SU-DHL-6 (cell line): ENCODE measurements at regions not wholly inside any gene's neighbourhood (a gene's known extent, or its start where the extent isn't known, plus 50 kb on each side); places are given as distances from the start of the nearest gene placed in this dataset.

ENCODE experiments used
- EZH2phosphoT487 ChIP-seq: fragments of 200-600 bp; sonication (generic), shearing (Covaris generic); conservative IDR thresholded peaks from 2 replicates; pipeline ENCODE4 v1.6.1; 2018; ENCODE audit warnings: mild to moderate bottlenecking, antibody characterized with exemption, low read length, moderate library complexity, mixed read lengths
- TF ChIP-seq, protein P1 (sequence below): fragments of 200-600 bp; sonication (generic); IDR thresholded peaks from one replicate; pipeline ENCODE4 v1.5.1; 2017; ENCODE audit warnings: antibody characterized with exemption, mild to moderate bottlenecking, low read length, moderate library complexity; ENCODE audit not compliant: insufficient read depth, poor library complexity, severe bottlenecking

DNA sequence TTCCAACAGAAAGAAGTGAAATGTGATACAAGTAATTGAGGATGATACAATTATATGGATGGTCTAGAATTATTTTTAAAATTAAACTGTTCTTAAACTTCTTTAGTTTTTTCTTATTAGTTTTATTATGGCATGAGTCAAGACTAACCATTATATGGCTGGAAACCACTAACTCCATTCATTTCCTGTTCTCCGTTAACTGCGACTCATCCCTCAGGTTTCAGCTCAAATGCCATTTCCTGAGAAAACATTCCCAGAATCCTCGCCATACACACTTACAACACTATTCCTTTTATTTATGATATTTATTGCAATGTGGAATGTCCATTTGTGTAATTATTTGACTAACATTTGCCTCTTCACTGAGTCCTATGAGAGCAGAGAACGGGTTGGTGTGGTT is 394.1 kb downstream of the SOX2 start:
- TF ChIP-seq, protein P1, sequence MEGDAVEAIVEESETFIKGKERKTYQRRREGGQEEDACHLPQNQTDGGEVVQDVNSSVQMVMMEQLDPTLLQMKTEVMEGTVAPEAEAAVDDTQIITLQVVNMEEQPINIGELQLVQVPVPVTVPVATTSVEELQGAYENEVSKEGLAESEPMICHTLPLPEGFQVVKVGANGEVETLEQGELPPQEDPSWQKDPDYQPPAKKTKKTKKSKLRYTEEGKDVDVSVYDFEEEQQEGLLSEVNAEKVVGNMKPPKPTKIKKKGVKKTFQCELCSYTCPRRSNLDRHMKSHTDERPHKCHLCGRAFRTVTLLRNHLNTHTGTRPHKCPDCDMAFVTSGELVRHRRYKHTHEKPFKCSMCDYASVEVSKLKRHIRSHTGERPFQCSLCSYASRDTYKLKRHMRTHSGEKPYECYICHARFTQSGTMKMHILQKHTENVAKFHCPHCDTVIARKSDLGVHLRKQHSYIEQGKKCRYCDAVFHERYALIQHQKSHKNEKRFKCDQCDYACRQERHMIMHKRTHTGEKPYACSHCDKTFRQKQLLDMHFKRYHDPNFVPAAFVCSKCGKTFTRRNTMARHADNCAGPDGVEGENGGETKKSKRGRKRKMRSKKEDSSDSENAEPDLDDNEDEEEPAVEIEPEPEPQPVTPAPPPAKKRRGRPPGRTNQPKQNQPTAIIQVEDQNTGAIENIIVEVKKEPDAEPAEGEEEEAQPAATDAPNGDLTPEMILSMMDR = no peak
- TF ChIP-seq EZH2phosphoT487 = no peak
